GM23338 (cell line): ENCODE measurements at regions not wholly inside any gene's neighbourhood (a gene's known extent, or its start where the extent isn't known, plus 50 kb on each side); places are given as distances from the start of the nearest gene placed in this dataset.
"Not testable (repeated sequence)": the region's sequence is repeated elsewhere in the genome, so short reads cannot be mapped to it uniquely, and the experiment has no call there.

Source experiments
- ATAC-seq: fragments of 200-7000 bp; cut with Tn5 transposase; 3 replicates; pipeline ENCODE4 v1.9.1; 2020
- DNase-seq: peaks from one replicate; pipeline ENCODE4 v3.0.0-alpha.2; 2015; ENCODE audit warnings: low spot score
- H2AFZ ChIP-seq: fragments of 200-600 bp; sonication (generic); 2 replicates; pipeline ENCODE4 v1.8.0; 2016; ENCODE audit warnings: antibody characterized with exemption, mild to moderate bottlenecking, moderate library complexity
- H3F3A ChIP-seq: fragments of 200-600 bp; sonication (generic); replicated peaks from 2 replicates; pipeline ENCODE4 v1.8.0; 2017; ENCODE audit warnings: antibody characterized with exemption, mixed run types, low read depth
- H3K27ac ChIP-seq: fragments of 200-600 bp; sonication (generic); 2 replicates; pipeline ENCODE4 v1.6.1; 2016; ENCODE audit warnings: low read depth
- H3K27me3 ChIP-seq: fragments of 200-600 bp; sonication (generic); 2 replicates; pipeline ENCODE4 v1.8.0; 2016; ENCODE audit warnings: mild to moderate bottlenecking, mixed run types, moderate library complexity; ENCODE audit not compliant: insufficient read depth
- H3K36me3 ChIP-seq: fragments of 200-600 bp; sonication (generic); 2 replicates; pipeline ENCODE4 v1.8.0; 2016; ENCODE audit warnings: mild to moderate bottlenecking; ENCODE audit not compliant: insufficient read depth
- H3K4me1 ChIP-seq: fragments of 200-600 bp; sonication (generic); 2 replicates; pipeline ENCODE4 v1.8.0; 2016; ENCODE audit warnings: mild to moderate bottlenecking, moderate library complexity; ENCODE audit not compliant: insufficient read depth
- H3K4me2 ChIP-seq: fragments of 200-600 bp; sonication (generic); 2 replicates; pipeline ENCODE4 v1.7.1; 2017; ENCODE audit warnings: mixed run types
- H3K4me3 ChIP-seq: fragments of 200-600 bp; sonication (generic); 2 replicates; pipeline ENCODE4 v1.6.1; 2016; ENCODE audit warnings: mixed run types
- H3K79me2 ChIP-seq: fragments of 200-600 bp; sonication (generic); replicated peaks from 2 replicates; pipeline ENCODE4 v1.8.0; 2017; ENCODE audit warnings: mild to moderate bottlenecking; ENCODE audit not compliant: insufficient read depth
- H3K9me2 ChIP-seq: fragments of 200-600 bp; sonication (generic); 2 replicates; pipeline ENCODE4 v1.8.0; 2017; ENCODE audit not compliant: insufficient read depth
- H4K20me1 ChIP-seq: fragments of 200-600 bp; sonication (generic); replicated peaks from 2 replicates; pipeline ENCODE4 v1.8.0; 2017; ENCODE audit warnings: mild to moderate bottlenecking; ENCODE audit not compliant: insufficient read depth
- H3K27ac Mint-ChIP-seq: 2 replicates; pipeline ENCODE4 v1.8.0; 2020; ENCODE audit warnings: inconsistent platforms, mild to moderate bottlenecking, moderate library complexity, mixed read lengths
- H3K27me3 Mint-ChIP-seq: 3 replicates; pipeline ENCODE4 v1.8.0; 2022; ENCODE audit warnings: low read depth, mild to moderate bottlenecking, moderate library complexity, mixed read lengths, inconsistent platforms; ENCODE audit not compliant: insufficient read depth, poor library complexity
- H3K36me3 Mint-ChIP-seq: 3 replicates; pipeline ENCODE4 v1.8.0; 2021; ENCODE audit warnings: low read depth, mild to moderate bottlenecking, inconsistent platforms, moderate library complexity, mixed read lengths
- H3K4me1 Mint-ChIP-seq: 3 replicates; pipeline ENCODE4 v1.8.0; 2020; ENCODE audit warnings: mild to moderate bottlenecking, inconsistent platforms, mixed read lengths
- H3K4me3 Mint-ChIP-seq: 3 replicates; pipeline ENCODE4 v1.8.0; 2021; ENCODE audit warnings: moderate library complexity, mild to moderate bottlenecking, inconsistent platforms, mixed read lengths
- H3K9me3 Mint-ChIP-seq: 3 replicates; pipeline ENCODE4 v1.8.0; 2020; ENCODE audit warnings: moderate library complexity, mild to moderate bottlenecking, inconsistent platforms, mixed read lengths
- EZH2 ChIP-seq: fragments of 200-600 bp; sonication (generic); IDR thresholded peaks from one replicate; pipeline ENCODE4 v1.8.0; 2017; ENCODE audit warnings: antibody characterized with exemption, mild to moderate bottlenecking, low read depth; ENCODE audit not compliant: unreplicated experiment
- EZH2phosphoT487 ChIP-seq: fragments of 200-600 bp; sonication (generic); IDR thresholded peaks from one replicate; pipeline ENCODE4 v1.8.1; 2018; ENCODE audit warnings: antibody characterized with exemption; ENCODE audit not compliant: unreplicated experiment
- JUNB ChIP-seq: IDR thresholded peaks from one replicate; pipeline ENCODE4 v1.6.1; 2016; ENCODE audit warnings: antibody characterized with exemption; ENCODE audit not compliant: unreplicated experiment
- NANOG ChIP-seq: IDR thresholded peaks from 2 replicates; pipeline ENCODE4 v1.6.1; 2016; ENCODE audit warnings: antibody characterized with exemption, borderline replicate concordance
- POLR2AphosphoS5 ChIP-seq: IDR thresholded peaks from 2 replicates; pipeline ENCODE4 v1.6.1; 2016; ENCODE audit warnings: antibody characterized with exemption, low read depth
- STAT1 ChIP-seq: IDR thresholded peaks from one replicate; pipeline ENCODE4 v1.6.1; 2016; ENCODE audit warnings: antibody characterized with exemption; ENCODE audit not compliant: unreplicated experiment
- ZNF114 ChIP-seq: fragments of 250-450 bp; sonication (Bioruptor Pico); IDR thresholded peaks from 2 replicates; pipeline ENCODE4 v1.5.0; 2020; ENCODE audit warnings: mild to moderate bottlenecking, moderate library complexity
- ZNF331 ChIP-seq: fragments of 250-450 bp; sonication (Bioruptor Pico); IDR thresholded peaks from 2 replicates; pipeline ENCODE4 v1.5.0; 2020; ENCODE audit warnings: low read depth, mild to moderate bottlenecking, moderate library complexity
- TF ChIP-seq, protein P1 (sequence below), 2 experiments: fragments of 200-600 bp in 1 of 2; sonication (generic) in 1 of 2; conservative IDR thresholded peaks; 2 replicates each; pipeline versions ENCODE4 v1.5.1 to v1.6.1; 2016 to 2017; ENCODE audit warnings: antibody characterized with exemption in 2 of 2, low read depth in 2 of 2, mild to moderate bottlenecking in 2 of 2, moderate library complexity in 1 of 2
- TF ChIP-seq, protein P2 (sequence below): IDR thresholded peaks from one replicate; pipeline ENCODE4 v1.6.1; 2018; ENCODE audit warnings: antibody characterized with exemption; ENCODE audit not compliant: unreplicated experiment

DNA sequence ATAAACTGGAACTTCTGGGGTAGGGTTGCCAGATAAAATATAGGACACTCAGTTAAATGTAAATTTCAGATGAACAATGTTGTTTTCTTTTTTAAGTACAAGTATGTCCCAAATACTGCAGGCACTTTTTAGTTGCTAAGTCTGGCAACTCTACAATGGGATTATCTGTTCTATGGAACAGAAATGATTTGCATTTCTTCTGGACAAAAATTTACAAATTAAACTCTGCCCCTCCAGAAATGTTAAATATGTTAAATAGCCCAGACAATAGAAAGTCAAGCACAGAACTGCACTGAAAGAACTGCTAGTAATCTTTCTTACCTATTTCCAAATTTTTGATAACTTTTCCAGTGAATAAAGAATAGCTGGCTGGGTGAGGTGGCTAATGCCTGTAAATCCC lies 140.1 kb upstream of the DDX53 start:
- no peak overlapping the region for H3K4me3 Mint-ChIP-seq
- Histone ChIP-seq H2AFZ (no peak overlapping the region), H3K27ac (no peak overlapping the region), H3K4me2 (no peak overlapping the region), H3K4me3 (no peak overlapping the region), H3K36me3 (no peaks in the 10 kb centered on the region), H3K4me1 (no peaks in the 10 kb centered on the region), H3F3A (no peaks in the 10 kb centered on the region), H3K79me2 (no peaks in the 10 kb centered on the region), H3K9me2 (no peaks in the 10 kb centered on the region), H3K27me3 (no peaks in the 10 kb centered on the region), H4K20me1 (no peaks in the 10 kb centered on the region)
- no peaks in the 10 kb centered on the region for H3K4me1 Mint-ChIP-seq
- DNase-seq (no peak), ATAC-seq (no peak)
- TF ChIP-seq STAT1, result no peak
- TF ChIP-seq EZH2phosphoT487, result no peak
- TF ChIP-seq, protein P1, sequence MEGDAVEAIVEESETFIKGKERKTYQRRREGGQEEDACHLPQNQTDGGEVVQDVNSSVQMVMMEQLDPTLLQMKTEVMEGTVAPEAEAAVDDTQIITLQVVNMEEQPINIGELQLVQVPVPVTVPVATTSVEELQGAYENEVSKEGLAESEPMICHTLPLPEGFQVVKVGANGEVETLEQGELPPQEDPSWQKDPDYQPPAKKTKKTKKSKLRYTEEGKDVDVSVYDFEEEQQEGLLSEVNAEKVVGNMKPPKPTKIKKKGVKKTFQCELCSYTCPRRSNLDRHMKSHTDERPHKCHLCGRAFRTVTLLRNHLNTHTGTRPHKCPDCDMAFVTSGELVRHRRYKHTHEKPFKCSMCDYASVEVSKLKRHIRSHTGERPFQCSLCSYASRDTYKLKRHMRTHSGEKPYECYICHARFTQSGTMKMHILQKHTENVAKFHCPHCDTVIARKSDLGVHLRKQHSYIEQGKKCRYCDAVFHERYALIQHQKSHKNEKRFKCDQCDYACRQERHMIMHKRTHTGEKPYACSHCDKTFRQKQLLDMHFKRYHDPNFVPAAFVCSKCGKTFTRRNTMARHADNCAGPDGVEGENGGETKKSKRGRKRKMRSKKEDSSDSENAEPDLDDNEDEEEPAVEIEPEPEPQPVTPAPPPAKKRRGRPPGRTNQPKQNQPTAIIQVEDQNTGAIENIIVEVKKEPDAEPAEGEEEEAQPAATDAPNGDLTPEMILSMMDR (conservative IDR thresholded peaks at IDR 0.05; ENCODE audit: low read depth in 2 of 2), result no peak
- TF ChIP-seq ZNF114 (CRISPR knock-in tag), result no peak
- TF ChIP-seq POLR2AphosphoS5, result no peak
- no peak for TF ChIP-seq NANOG
- TF ChIP-seq, protein P2, sequence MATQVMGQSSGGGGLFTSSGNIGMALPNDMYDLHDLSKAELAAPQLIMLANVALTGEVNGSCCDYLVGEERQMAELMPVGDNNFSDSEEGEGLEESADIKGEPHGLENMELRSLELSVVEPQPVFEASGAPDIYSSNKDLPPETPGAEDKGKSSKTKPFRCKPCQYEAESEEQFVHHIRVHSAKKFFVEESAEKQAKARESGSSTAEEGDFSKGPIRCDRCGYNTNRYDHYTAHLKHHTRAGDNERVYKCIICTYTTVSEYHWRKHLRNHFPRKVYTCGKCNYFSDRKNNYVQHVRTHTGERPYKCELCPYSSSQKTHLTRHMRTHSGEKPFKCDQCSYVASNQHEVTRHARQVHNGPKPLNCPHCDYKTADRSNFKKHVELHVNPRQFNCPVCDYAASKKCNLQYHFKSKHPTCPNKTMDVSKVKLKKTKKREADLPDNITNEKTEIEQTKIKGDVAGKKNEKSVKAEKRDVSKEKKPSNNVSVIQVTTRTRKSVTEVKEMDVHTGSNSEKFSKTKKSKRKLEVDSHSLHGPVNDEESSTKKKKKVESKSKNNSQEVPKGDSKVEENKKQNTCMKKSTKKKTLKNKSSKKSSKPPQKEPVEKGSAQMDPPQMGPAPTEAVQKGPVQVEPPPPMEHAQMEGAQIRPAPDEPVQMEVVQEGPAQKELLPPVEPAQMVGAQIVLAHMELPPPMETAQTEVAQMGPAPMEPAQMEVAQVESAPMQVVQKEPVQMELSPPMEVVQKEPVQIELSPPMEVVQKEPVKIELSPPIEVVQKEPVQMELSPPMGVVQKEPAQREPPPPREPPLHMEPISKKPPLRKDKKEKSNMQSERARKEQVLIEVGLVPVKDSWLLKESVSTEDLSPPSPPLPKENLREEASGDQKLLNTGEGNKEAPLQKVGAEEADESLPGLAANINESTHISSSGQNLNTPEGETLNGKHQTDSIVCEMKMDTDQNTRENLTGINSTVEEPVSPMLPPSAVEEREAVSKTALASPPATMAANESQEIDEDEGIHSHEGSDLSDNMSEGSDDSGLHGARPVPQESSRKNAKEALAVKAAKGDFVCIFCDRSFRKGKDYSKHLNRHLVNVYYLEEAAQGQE, result no peak
- no peak for TF ChIP-seq ZNF331 (CRISPR knock-in tag)
- TF ChIP-seq JUNB, result no peak
- TF ChIP-seq EZH2, result no peak
- H3K27me3 Mint-ChIP-seq, result no peaks in the 10 kb centered on the region
- H3K27ac Mint-ChIP-seq, result no peak overlapping the region
- H3K36me3 Mint-ChIP-seq, result no peaks in the 10 kb centered on the region
- no peaks in the 10 kb centered on the region for H3K9me3 Mint-ChIP-seq

DNA sequence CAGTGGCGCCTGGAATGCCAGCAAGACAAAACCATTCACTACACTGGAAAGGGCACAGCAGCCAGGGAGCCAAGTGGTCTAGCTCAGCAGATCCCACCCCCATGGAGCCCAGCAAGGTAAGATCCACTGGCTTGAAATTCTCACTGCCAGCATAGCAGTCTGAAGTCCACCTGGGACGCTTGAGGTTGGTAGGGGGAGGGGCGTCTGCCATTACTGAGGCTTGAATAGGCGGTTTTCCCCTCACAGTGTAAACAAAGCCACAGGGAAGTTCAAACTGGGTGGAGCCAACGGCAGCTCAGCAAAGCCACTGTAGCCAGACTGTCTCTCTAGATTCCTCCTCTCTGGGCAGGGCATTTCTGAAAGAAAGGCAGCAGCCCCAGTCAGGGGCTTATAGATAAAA lies 133.0 kb upstream of the DDX53 start:
- not testable (repeated sequence) for H3K4me2 ChIP-seq, H3K4me1 Mint-ChIP-seq, H3K9me2 ChIP-seq, ATAC-seq, H3K27ac Mint-ChIP-seq, DNase-seq, H3K27ac ChIP-seq, H3K27me3 ChIP-seq, H3K36me3 ChIP-seq, H4K20me1 ChIP-seq, H3K27me3 Mint-ChIP-seq, H3K4me3 ChIP-seq, H3K36me3 Mint-ChIP-seq, H3K4me1 ChIP-seq, H3F3A ChIP-seq, H3K79me2 ChIP-seq, H3K4me3 Mint-ChIP-seq, H2AFZ ChIP-seq
- H3K9me3 Mint-ChIP-seq, result peaks cover 31% of the 10 kb centered on the region
